ENCODE measurements at regions not wholly inside any gene's neighbourhood (a gene's known extent, or its start where the extent isn't known, plus 50 kb on each side); places are given as distances from the start of the nearest gene placed in this dataset.

GRCh38 chr11:130615561-130615960 lies 167.1 kb downstream of the ADAMTS15 start:
- Histone ChIP-seq H3K4me2 (replicated peaks; ENCODE audit: low read depth, low read length, poor library complexity, severe bottlenecking) (no peak overlapping the region), H3K27me3 (replicated peaks in 1 of 4; ENCODE audit: control extremely low read depth in 1 of 4, control insufficient read depth in 3 of 4, insufficient read depth in 4 of 4, low read length in 3 of 4) (no peaks in the 10 kb centered on the region), H3K4me1 (ENCODE audit: control insufficient read depth in 2 of 2, insufficient read depth in 2 of 2, low read length in 2 of 2) (no peaks in the 10 kb centered on the region), H4K20me1 (ENCODE audit: control insufficient read depth, insufficient read depth, low read length, poor library complexity, severe bottlenecking) (no peaks in the 10 kb centered on the region), H3K36me3 (replicated peaks in 1 of 2; ENCODE audit: control extremely low read depth in 1 of 2, control insufficient read depth in 1 of 2, extremely low read depth in 1 of 2, insufficient read depth in 2 of 2, low read length in 1 of 2) (no peaks in the 10 kb centered on the region), H3K4me3 (ENCODE audit: control extremely low read depth in 1 of 5, extremely low read depth in 1 of 5, insufficient read depth in 1 of 5, low read depth in 2 of 5, low read length in 4 of 5) (no peak overlapping the region), H3K27ac (ENCODE audit: low read length in 2 of 2) (no peak overlapping the region), H2AFZ (ENCODE audit: insufficient read depth, low read depth, low read length, poor library complexity, severe bottlenecking) (no peak overlapping the region), H3K9ac (ENCODE audit: low read length) (no peak overlapping the region), H3K79me2 (ENCODE audit: control insufficient read depth, insufficient read depth, low read length) (no peaks in the 10 kb centered on the region), H3K9me3 (ENCODE audit: control extremely low read depth in 1 of 3, control insufficient read depth in 2 of 3, insufficient read depth in 1 of 3, low read length in 2 of 3) (peaks cover 0 to 4% (median 0%) of the 10 kb centered on the region in 3 donors)
- no peak for DNase-seq
- intact Hi-C loops (cut with micrococcal nuclease): no loop called here
- Mint-ChIP-seq H3K4me3 (no peak overlapping the region), H3K4me1 (no peaks in the 10 kb centered on the region), H3K9me3 (ENCODE audit: insufficient read depth) (no peaks in the 10 kb centered on the region), H3K27me3 (peaks cover 5% of the 10 kb centered on the region), H3K27ac (no peak overlapping the region)
- ChIA-PET POLR2A (no interaction called here), CTCF (no interaction called here)
- WGBS (ENCODE audit: insufficient coverage): 87% methylated on average over 3 of the region's 3 CpGs
- no peak for ATAC-seq (ENCODE audit: low read depth)
- TF ChIP-seq, protein P1, sequence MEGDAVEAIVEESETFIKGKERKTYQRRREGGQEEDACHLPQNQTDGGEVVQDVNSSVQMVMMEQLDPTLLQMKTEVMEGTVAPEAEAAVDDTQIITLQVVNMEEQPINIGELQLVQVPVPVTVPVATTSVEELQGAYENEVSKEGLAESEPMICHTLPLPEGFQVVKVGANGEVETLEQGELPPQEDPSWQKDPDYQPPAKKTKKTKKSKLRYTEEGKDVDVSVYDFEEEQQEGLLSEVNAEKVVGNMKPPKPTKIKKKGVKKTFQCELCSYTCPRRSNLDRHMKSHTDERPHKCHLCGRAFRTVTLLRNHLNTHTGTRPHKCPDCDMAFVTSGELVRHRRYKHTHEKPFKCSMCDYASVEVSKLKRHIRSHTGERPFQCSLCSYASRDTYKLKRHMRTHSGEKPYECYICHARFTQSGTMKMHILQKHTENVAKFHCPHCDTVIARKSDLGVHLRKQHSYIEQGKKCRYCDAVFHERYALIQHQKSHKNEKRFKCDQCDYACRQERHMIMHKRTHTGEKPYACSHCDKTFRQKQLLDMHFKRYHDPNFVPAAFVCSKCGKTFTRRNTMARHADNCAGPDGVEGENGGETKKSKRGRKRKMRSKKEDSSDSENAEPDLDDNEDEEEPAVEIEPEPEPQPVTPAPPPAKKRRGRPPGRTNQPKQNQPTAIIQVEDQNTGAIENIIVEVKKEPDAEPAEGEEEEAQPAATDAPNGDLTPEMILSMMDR (IDR thresholded peaks at IDR 0.05): no peak
- TF ChIP-seq EZH2 (IDR thresholded peaks at IDR 0.05; ENCODE audit: borderline replicate concordance, insufficient read depth, low read depth, low read length, poor library complexity, severe bottlenecking): no peak

DNA sequence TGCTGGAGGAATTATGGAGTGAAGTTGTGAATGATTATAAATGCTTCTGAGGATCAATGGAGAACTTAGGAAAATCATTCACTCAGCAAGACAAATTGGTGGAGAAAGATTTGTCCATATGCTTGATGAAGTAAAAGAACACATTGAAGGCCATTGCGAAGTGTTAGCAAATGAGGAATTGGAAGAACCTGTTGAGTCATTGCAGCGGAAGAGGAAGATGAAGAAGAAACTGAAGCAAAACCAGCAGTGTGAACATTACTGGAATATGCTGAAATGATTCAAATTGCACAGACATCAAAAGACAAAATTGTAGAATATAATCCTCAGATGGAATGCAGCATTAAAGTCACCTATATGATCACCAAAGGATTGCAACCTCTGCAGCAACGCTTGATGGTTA lies 168.1 kb downstream of the ADAMTS15 start:
- no peak for TF ChIP-seq EZH2 (IDR thresholded peaks at IDR 0.05; ENCODE audit: borderline replicate concordance, insufficient read depth, low read depth, low read length, poor library complexity, severe bottlenecking)
- TF ChIP-seq, protein P1 (IDR thresholded peaks at IDR 0.05): no peak
- WGBS (ENCODE audit: insufficient coverage): no CpG with 5 or more reads among the region's 3 CpGs
- Mint-ChIP-seq H3K4me1 (no peaks in the 10 kb centered on the region), H3K27me3 (peaks cover 6% of the 10 kb centered on the region), H3K9me3 (ENCODE audit: insufficient read depth) (no peaks in the 10 kb centered on the region), H3K4me3 (no peak overlapping the region), H3K27ac (no peak overlapping the region)
- H3K4me2 ChIP-seq (replicated peaks; ENCODE audit: low read depth, low read length, poor library complexity, severe bottlenecking): no peak overlapping the region
- ATAC-seq (ENCODE audit: low read depth) (no peak), DNase-seq (no peak)
- CTCF ChIA-PET: no interaction called here
- H3K9me3 ChIP-seq (ENCODE audit: control extremely low read depth in 1 of 3, control insufficient read depth in 2 of 3, insufficient read depth in 1 of 3, low read length in 2 of 3): peaks cover 0 to 4% (median 0%) of the 10 kb centered on the region in 3 donors
- no peak overlapping the region for H3K4me3 ChIP-seq (ENCODE audit: control extremely low read depth in 1 of 5, extremely low read depth in 1 of 5, insufficient read depth in 1 of 5, low read depth in 2 of 5, low read length in 4 of 5)
- intact Hi-C loops (cut with micrococcal nuclease): no loop called here
- no peaks in the 10 kb centered on the region for H3K79me2 ChIP-seq (ENCODE audit: control insufficient read depth, insufficient read depth, low read length)
- H3K27me3 ChIP-seq (replicated peaks in 1 of 4; ENCODE audit: control extremely low read depth in 1 of 4, control insufficient read depth in 3 of 4, insufficient read depth in 4 of 4, low read length in 3 of 4): no peaks in the 10 kb centered on the region
- no peak overlapping the region for H3K9ac ChIP-seq (ENCODE audit: low read length)
- H4K20me1 ChIP-seq (ENCODE audit: control insufficient read depth, insufficient read depth, low read length, poor library complexity, severe bottlenecking): no peaks in the 10 kb centered on the region
- H2AFZ ChIP-seq (ENCODE audit: insufficient read depth, low read depth, low read length, poor library complexity, severe bottlenecking): no peak overlapping the region
- no peak overlapping the region for H3K27ac ChIP-seq (ENCODE audit: low read length in 2 of 2)
- H3K4me1 ChIP-seq (ENCODE audit: control insufficient read depth in 2 of 2, insufficient read depth in 2 of 2, low read length in 2 of 2): no peaks in the 10 kb centered on the region
- no peaks in the 10 kb centered on the region for H3K36me3 ChIP-seq (replicated peaks in 1 of 2; ENCODE audit: control extremely low read depth in 1 of 2, control insufficient read depth in 1 of 2, extremely low read depth in 1 of 2, insufficient read depth in 2 of 2, low read length in 1 of 2)
- POLR2A ChIA-PET: no interaction called here

Measured in B cell (primary cell).